Calu3 (cell line): ENCODE measurements at regions not wholly inside any gene's neighbourhood (a gene's known extent, or its start where the extent isn't known, plus 50 kb on each side); places are given as distances from the start of the nearest gene placed in this dataset.

Source experiments
- BruUV-seq: library from RNA; stranded (reverse); fragments of 400-500 nt; replicated peaks from 2 replicates; lab custom pipeline; 2021; lab: Mats Ljungman, UMichigan
- CTCF ChIA-PET: fragments of 300-600 bp; sonication (Branson Sonifier 250); formaldehyde crosslinking; loops from one replicate; lab custom pipeline; 2022; ENCODE audit warnings: antibody characterized with exemption; lab: Charles Lee
- DNase-seq: peaks from one replicate; pipeline ENCODE4 v3.0.0; 2022
- H3K27ac Mint-ChIP-seq: one replicate; pipeline ENCODE4 v1.8.0; 2022; ENCODE audit warnings: mixed read lengths; ENCODE audit not compliant: unreplicated experiment
- H3K27me3 Mint-ChIP-seq: one replicate; pipeline ENCODE4 v1.8.0; 2022; ENCODE audit warnings: mixed read lengths; ENCODE audit not compliant: unreplicated experiment
- H3K36me3 Mint-ChIP-seq: one replicate; pipeline ENCODE4 v1.8.0; 2022; ENCODE audit warnings: mild to moderate bottlenecking, moderate library complexity, mixed read lengths; ENCODE audit not compliant: insufficient read depth, unreplicated experiment
- H3K4me1 Mint-ChIP-seq: one replicate; pipeline ENCODE4 v1.8.0; 2022; ENCODE audit warnings: mild to moderate bottlenecking, low read depth, mixed read lengths; ENCODE audit not compliant: unreplicated experiment
- H3K4me3 Mint-ChIP-seq: one replicate; pipeline ENCODE4 v1.8.0; 2022; ENCODE audit warnings: mild to moderate bottlenecking, low read depth, moderate library complexity, mixed read lengths; ENCODE audit not compliant: unreplicated experiment
- H3K9me3 Mint-ChIP-seq: one replicate; pipeline ENCODE4 v1.8.0; 2022; ENCODE audit warnings: low read depth, mixed read lengths; ENCODE audit not compliant: unreplicated experiment
- CTCF ChIP-seq: fragments of 200-600 bp; IDR thresholded peaks from one replicate; pipeline ENCODE4 v1.8.0; 2022; ENCODE audit warnings: antibody characterized with exemption; ENCODE audit not compliant: unreplicated experiment
- intact Hi-C: fragments of 100-400 bp; cut with micrococcal nuclease; formaldehyde crosslinking; loops from one replicate; pipeline ENCODE4 v1.10.0; 2022; ENCODE audit not compliant: unreplicated experiment

DNA sequence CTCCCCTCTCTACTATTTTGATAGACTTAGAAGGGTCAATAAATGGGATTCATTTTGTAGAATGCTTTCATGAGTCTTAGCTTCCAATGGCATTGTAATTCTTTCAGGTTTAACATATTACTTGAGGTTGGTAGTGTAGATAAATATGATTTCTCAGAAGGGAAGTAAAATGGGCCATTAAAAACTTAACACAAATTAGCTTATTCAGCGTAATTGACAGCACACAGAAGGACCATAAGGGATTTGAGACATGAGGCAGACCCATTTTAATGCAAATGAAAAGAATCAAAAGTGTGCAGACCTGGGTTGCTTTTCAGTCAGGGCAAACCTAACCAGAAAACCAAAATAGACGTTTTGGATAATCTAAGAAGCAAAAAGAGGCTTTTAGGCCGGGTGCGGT lies 156.6 kb upstream of the CNTNAP2 start:
- H3K4me1 Mint-ChIP-seq = no peaks in the 10 kb centered on the region
- peaks cover 2% of the 10 kb centered on the region for H3K9me3 Mint-ChIP-seq
- no peaks in the 10 kb centered on the region for H3K27me3 Mint-ChIP-seq
- CTCF ChIA-PET = no interaction called here
- BruUV-seq = no TSS peak
- no peak overlapping the region for H3K4me3 Mint-ChIP-seq
- no peak for TF ChIP-seq CTCF
- no peak overlapping the region for H3K27ac Mint-ChIP-seq
- intact Hi-C loops = no loop called here
- DNase-seq = no peak
- no peaks in the 10 kb centered on the region for H3K36me3 Mint-ChIP-seq

DNA sequence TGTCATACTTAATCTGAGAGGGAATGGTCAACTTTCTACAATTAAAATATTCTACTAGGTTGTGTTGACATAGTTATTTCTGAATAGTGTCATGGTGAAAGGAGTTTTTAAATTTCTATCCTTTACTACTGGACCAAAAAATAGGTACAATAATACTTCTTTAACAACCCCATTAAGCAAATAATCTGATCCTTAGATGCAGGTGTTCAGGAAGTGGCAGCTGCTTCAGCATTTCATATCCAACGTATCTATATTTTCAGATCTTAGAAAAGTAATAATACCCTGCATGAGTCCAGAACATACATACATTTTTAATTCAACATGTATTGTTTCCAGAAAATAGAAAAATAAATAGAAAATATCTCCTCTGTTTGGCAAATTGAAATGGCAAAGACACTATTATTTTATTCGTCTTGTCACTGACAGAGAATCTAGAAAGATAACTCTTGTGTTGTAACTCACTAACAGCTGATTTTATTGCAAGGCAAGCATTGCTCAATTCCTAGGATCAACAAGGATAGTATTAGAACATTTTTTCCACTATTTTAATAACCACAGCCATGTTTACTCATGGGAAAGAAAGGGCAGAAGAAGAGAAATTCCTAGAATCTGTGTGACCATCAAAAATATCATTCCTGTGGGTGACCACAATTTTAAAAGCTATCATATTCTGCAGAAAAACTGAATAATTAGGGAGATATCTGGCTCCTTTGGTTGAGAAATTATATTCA lies 159.3 kb upstream of the CNTNAP2 start:
- Mint-ChIP-seq H3K4me1 (no peaks in the 10 kb centered on the region), H3K36me3 (no peaks in the 10 kb centered on the region), H3K9me3 (no peaks in the 10 kb centered on the region), H3K27me3 (no peaks in the 10 kb centered on the region), H3K27ac (no peak overlapping the region), H3K4me3 (no peak overlapping the region)
- no peak for DNase-seq
- intact Hi-C loops = no loop called here
- no TSS peak for BruUV-seq
- CTCF ChIA-PET = no interaction called here
- no peak for TF ChIP-seq CTCF

- no peak overlapping the region for H3K4me3 Mint-ChIP-seq
- no peaks in the 10 kb centered on the region for H3K36me3 Mint-ChIP-seq
- no peak for DNase-seq
- H3K27me3 Mint-ChIP-seq = no peaks in the 10 kb centered on the region
- H3K9me3 Mint-ChIP-seq = peaks cover 7% of the 10 kb centered on the region
- no peak overlapping the region for H3K27ac Mint-ChIP-seq
- no TSS peak for BruUV-seq
- no peaks in the 10 kb centered on the region for H3K4me1 Mint-ChIP-seq
- CTCF ChIA-PET = no interaction called here
- no peak for TF ChIP-seq CTCF
- intact Hi-C loops = no loop called here
Observed at GRCh38 chr7:145951566-145951965, 165.0 kb upstream of the CNTNAP2 start.

- BruUV-seq = no TSS peak
- Mint-ChIP-seq H3K36me3 (no peaks in the 10 kb centered on the region), H3K27ac (no peak overlapping the region), H3K9me3 (peaks cover 21% of the 10 kb centered on the region), H3K27me3 (no peaks in the 10 kb centered on the region), H3K4me1 (no peaks in the 10 kb centered on the region), H3K4me3 (no peak overlapping the region)
- CTCF ChIA-PET = no interaction called here
- intact Hi-C loops = no loop called here
- TF ChIP-seq CTCF = no peak
- DNase-seq = no peak
Observed at GRCh38 chr7:145928937-145929336, 187.7 kb upstream of the CNTNAP2 start.
